Activated gamma-delta T cell treated with anti-CD3 and anti-CD28 coated beads, Interleukin-2, amount 50 U/mL, for 16 hours (primary cell): ENCODE measurements at regions not wholly inside any gene's neighbourhood (a gene's known extent, or its start where the extent isn't known, plus 50 kb on each side); places are given as distances from the start of the nearest gene placed in this dataset.
"Not testable (repeated sequence)": the region's sequence is repeated elsewhere in the genome, so short reads cannot be mapped to it uniquely, and the experiment has no call there.

Experiments
- DNase-seq: peaks from one replicate; pipeline ENCODE4 v3.0.0-alpha.2; 2020; ENCODE audit warnings: low read depth

- no peak for DNase-seq
Observed at GRCh38 chr14:71328954-71329353, 421.7 kb downstream of the PCNX1 start.

GRCh38 chr14:71331403-71331802, 424.1 kb downstream of the PCNX1 start:
- DNase-seq, result no peak

GRCh38 chr14:71332476-71332875, 425.2 kb downstream of the PCNX1 start:
- no peak for DNase-seq

- no peak for DNase-seq
Observed at GRCh38 chr14:71333705-71334104, 426.4 kb downstream of the PCNX1 start.

- DNase-seq, result no peak
Observed at GRCh38 chr14:71336489-71337192, 429.4 kb downstream of the PCNX1 start.

- no peak for DNase-seq
Observed at GRCh38 chr14:71338153-71338552, 430.9 kb downstream of the PCNX1 start.

- no peak for DNase-seq
Observed at GRCh38 chr14:71339650-71340415, 432.6 kb downstream of the PCNX1 start.

- DNase-seq, result no peak
Observed at GRCh38 chr14:71341156-71341555, 433.9 kb downstream of the PCNX1 start.

- DNase-seq, result no peak
Observed at GRCh38 chr14:71343724-71344123, 436.5 kb downstream of the PCNX1 start.

GRCh38 chr14:71344506-71344905, 437.2 kb downstream of the PCNX1 start:
- no peak for DNase-seq

- no peak for DNase-seq
Observed at GRCh38 chr14:71346685-71347084, 439.4 kb downstream of the PCNX1 start.

GRCh38 chr14:71348394-71348793, 441.1 kb downstream of the PCNX1 start:
- DNase-seq, result no peak

GRCh38 chr14:71348817-71349216, 441.6 kb downstream of the PCNX1 start:
- DNase-seq, result no peak

GRCh38 chr14:71354142-71354541, 446.9 kb downstream of the PCNX1 start:
- DNase-seq, result no peak

- no peak for DNase-seq
Observed at GRCh38 chr14:71354801-71355200, 447.5 kb downstream of the PCNX1 start.

- DNase-seq, result no peak
Observed at GRCh38 chr14:71355324-71356201, 448.3 kb downstream of the PCNX1 start.

- no peak for DNase-seq
Observed at GRCh38 chr14:71358209-71358931, 451.1 kb downstream of the PCNX1 start.

GRCh38 chr14:71358932-71359421, 451.7 kb downstream of the PCNX1 start:
- not testable (repeated sequence) for DNase-seq

GRCh38 chr14:71359823-71360222, 452.6 kb downstream of the PCNX1 start:
- DNase-seq, result no peak

- DNase-seq, result no peak
Observed at GRCh38 chr14:71361336-71361735, 454.1 kb downstream of the PCNX1 start.

GRCh38 chr14:71361874-71362273, 454.6 kb downstream of the PCNX1 start:
- no peak for DNase-seq

- DNase-seq, result no peak
Observed at GRCh38 chr14:71362282-71362681, 455.0 kb downstream of the PCNX1 start.
